ENCODE measurements at regions not wholly inside any gene's neighbourhood (a gene's known extent, or its start where the extent isn't known, plus 50 kb on each side); places are given as distances from the start of the nearest gene placed in this dataset.

DNA sequence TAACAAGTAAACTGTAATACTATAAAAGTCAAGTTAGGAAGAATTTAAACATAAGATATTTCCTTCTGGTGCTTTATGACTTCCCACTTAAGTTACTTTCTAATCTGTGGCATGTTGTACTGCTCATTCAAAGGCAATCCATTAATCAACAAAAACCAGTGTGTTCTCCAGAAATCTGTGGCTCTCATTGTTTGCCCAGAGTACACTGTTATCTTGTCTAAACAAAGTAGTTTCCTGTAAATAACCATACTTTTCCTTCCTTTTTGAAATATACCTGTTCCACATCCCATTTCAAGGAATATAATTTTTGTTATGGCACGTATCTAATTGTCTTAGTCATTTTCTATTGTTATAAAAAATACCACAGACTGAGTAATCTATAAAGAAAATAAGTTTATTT is 184.1 kb downstream of the CCER1 start:
- TF ChIP-seq POLR2AphosphoS5 (IDR thresholded peaks at IDR 0.05) (no peak), EP300 (IDR thresholded peaks at IDR 0.05) (no peak)
- TF ChIP-seq, protein P1, sequence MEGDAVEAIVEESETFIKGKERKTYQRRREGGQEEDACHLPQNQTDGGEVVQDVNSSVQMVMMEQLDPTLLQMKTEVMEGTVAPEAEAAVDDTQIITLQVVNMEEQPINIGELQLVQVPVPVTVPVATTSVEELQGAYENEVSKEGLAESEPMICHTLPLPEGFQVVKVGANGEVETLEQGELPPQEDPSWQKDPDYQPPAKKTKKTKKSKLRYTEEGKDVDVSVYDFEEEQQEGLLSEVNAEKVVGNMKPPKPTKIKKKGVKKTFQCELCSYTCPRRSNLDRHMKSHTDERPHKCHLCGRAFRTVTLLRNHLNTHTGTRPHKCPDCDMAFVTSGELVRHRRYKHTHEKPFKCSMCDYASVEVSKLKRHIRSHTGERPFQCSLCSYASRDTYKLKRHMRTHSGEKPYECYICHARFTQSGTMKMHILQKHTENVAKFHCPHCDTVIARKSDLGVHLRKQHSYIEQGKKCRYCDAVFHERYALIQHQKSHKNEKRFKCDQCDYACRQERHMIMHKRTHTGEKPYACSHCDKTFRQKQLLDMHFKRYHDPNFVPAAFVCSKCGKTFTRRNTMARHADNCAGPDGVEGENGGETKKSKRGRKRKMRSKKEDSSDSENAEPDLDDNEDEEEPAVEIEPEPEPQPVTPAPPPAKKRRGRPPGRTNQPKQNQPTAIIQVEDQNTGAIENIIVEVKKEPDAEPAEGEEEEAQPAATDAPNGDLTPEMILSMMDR (IDR thresholded peaks at IDR 0.05): no peak

Data from gastroesophageal sphincter (tissue), 3 donors.